OCI-LY7 (cell line): ENCODE measurements at regions not wholly inside any gene's neighbourhood (a gene's known extent, or its start where the extent isn't known, plus 50 kb on each side); places are given as distances from the start of the nearest gene placed in this dataset.

Experiments used
- BruUV-seq: library from RNA; stranded (reverse); fragments of 400-500 nt; replicated peaks from 2 replicates; lab custom pipeline; 2021; lab: Mats Ljungman, UMichigan
- CTCF ChIA-PET: fragments of 300-600 bp; sonication (Branson Sonifier 250); formaldehyde crosslinking; loops from one replicate; lab custom pipeline; 2022; ENCODE audit warnings: antibody characterized with exemption; ENCODE audit not compliant: unreplicated experiment; lab: Charles Lee
- POLR2A ChIA-PET: fragments of 300-600 bp; sonication (Branson Sonifier 250); formaldehyde crosslinking; loops from one replicate; lab custom pipeline; 2022; ENCODE audit warnings: antibody characterized with exemption; lab: Charles Lee
- DNase-seq: peaks from one replicate; pipeline ENCODE4 v3.0.0-alpha.2; 2015; ENCODE audit warnings: low spot score
- H2AFZ ChIP-seq: fragments of 200-600 bp; sonication (generic), shearing (Covaris generic); 2 replicates; pipeline ENCODE4 v1.6.1; 2014; ENCODE audit warnings: mild to moderate bottlenecking, antibody characterized with exemption, low read length, moderate library complexity
- H3K27ac ChIP-seq: fragments of 200-600 bp; sonication (generic); 2 replicates; pipeline ENCODE4 v1.5.1; 2014; ENCODE audit warnings: mixed run types, low read depth, mild to moderate bottlenecking, moderate library complexity, low read length, inconsistent platforms; ENCODE audit not compliant: poor library complexity, severe bottlenecking
- H3K36me3 ChIP-seq: fragments of 200-600 bp; sonication (generic); 2 replicates; pipeline ENCODE4 v1.6.1; 2014; ENCODE audit warnings: mild to moderate bottlenecking, antibody characterized with exemption, low read length, moderate library complexity, mixed read lengths; ENCODE audit not compliant: insufficient read depth
- H3K4me1 ChIP-seq: fragments of 200-600 bp; sonication (generic); 2 replicates; pipeline ENCODE4 v1.5.1; 2014; ENCODE audit warnings: mild to moderate bottlenecking, low read length; ENCODE audit not compliant: insufficient read depth, poor library complexity, severe bottlenecking
- H3K4me2 ChIP-seq: fragments of 200-600 bp; sonication (generic); 2 replicates; pipeline ENCODE4 v1.6.1; 2014; ENCODE audit warnings: mild to moderate bottlenecking, low read length
- H3K4me3 ChIP-seq: fragments of 200-600 bp; sonication (generic); 2 replicates; pipeline ENCODE4 v1.5.1; 2014; ENCODE audit warnings: mild to moderate bottlenecking, low read depth, low read length; ENCODE audit not compliant: poor library complexity, severe bottlenecking
- H3K79me2 ChIP-seq: fragments of 200-600 bp; sonication (generic); 2 replicates; pipeline ENCODE4 v1.6.1; 2016; ENCODE audit warnings: low read depth, mild to moderate bottlenecking, low read length, moderate library complexity, mixed read lengths; ENCODE audit not compliant: insufficient read depth
- H3K9me2 ChIP-seq: fragments of 200-600 bp; sonication (generic); 2 replicates; pipeline ENCODE4 v1.6.1; 2016; ENCODE audit warnings: mild to moderate bottlenecking, low read length, mixed read lengths; ENCODE audit not compliant: insufficient read depth
- H3K9me3 ChIP-seq: fragments of 200-600 bp; sonication (generic); 2 replicates; pipeline ENCODE4 v1.6.1; 2014; ENCODE audit warnings: mild to moderate bottlenecking, mixed run types, low read length, mixed read lengths
- H4K20me1 ChIP-seq: fragments of 200-600 bp; sonication (generic); 2 replicates; pipeline ENCODE4 v1.6.1; 2014; ENCODE audit warnings: mild to moderate bottlenecking, antibody characterized with exemption, low read length, moderate library complexity, mixed read lengths; ENCODE audit not compliant: insufficient read depth
- EZH2phosphoT487 ChIP-seq: fragments of 200-600 bp; sonication (generic); IDR thresholded peaks from 2 replicates; pipeline ENCODE4 v1.6.1; 2018; ENCODE audit warnings: low read depth, borderline replicate concordance, mild to moderate bottlenecking, mixed run types, antibody characterized with exemption, low read length, moderate library complexity, mixed read lengths
- intact Hi-C: fragments of 100-400 bp; cut with micrococcal nuclease; formaldehyde crosslinking; loops from one replicate; pipeline ENCODE4 v1.10.0; 2022; ENCODE audit not compliant: unreplicated experiment
- TF ChIP-seq, protein P1 (sequence below): fragments of 200-600 bp; sonication (generic); conservative IDR thresholded peaks from 2 replicates; pipeline ENCODE4 v1.5.1; 2014; ENCODE audit warnings: mild to moderate bottlenecking, antibody characterized with exemption, low read length, moderate library complexity, mixed read lengths

DNA sequence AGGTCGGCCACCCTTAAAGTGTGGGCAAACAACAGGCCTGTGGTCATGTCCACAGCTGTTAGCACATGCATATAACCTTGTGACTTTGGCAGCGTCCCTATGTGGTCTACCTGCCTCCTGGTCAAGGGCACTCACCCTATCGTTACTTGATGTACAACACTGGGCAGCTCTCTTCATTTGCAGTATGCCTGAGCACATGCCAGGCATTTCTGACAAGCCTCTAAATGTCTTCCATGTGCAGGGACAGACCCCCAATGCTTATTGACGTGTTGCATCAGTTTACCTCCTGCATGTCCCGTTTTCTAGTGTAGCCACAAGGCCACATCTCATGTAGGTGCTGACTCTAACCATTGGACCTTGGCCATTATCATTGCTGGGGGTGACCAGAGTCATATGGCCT is 731.7 kb upstream of the MIR17HG start:
- intact Hi-C loops, result no loop called here
- POLR2A ChIA-PET, result interaction anchor here (0.6 kb wide), 1 partner anchor 1597 kb away, joined by 4 read pairs; no protein-coding TSS in a partner anchor
- TF ChIP-seq, protein P1, sequence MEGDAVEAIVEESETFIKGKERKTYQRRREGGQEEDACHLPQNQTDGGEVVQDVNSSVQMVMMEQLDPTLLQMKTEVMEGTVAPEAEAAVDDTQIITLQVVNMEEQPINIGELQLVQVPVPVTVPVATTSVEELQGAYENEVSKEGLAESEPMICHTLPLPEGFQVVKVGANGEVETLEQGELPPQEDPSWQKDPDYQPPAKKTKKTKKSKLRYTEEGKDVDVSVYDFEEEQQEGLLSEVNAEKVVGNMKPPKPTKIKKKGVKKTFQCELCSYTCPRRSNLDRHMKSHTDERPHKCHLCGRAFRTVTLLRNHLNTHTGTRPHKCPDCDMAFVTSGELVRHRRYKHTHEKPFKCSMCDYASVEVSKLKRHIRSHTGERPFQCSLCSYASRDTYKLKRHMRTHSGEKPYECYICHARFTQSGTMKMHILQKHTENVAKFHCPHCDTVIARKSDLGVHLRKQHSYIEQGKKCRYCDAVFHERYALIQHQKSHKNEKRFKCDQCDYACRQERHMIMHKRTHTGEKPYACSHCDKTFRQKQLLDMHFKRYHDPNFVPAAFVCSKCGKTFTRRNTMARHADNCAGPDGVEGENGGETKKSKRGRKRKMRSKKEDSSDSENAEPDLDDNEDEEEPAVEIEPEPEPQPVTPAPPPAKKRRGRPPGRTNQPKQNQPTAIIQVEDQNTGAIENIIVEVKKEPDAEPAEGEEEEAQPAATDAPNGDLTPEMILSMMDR, result no peak
- TF ChIP-seq EZH2phosphoT487, result no peak
- DNase-seq, result no peak
- CTCF ChIA-PET, result no interaction called here
- H3K79me2 ChIP-seq, result no peaks in the 10 kb centered on the region
- no peak overlapping the region for H3K4me2 ChIP-seq
- peaks cover 25% of the 10 kb centered on the region for H3K9me3 ChIP-seq
- H4K20me1 ChIP-seq, result no peaks in the 10 kb centered on the region
- H3K9me2 ChIP-seq, result no peaks in the 10 kb centered on the region
- H3K27ac ChIP-seq, result no peak overlapping the region
- H3K4me3 ChIP-seq, result no peak overlapping the region
- H3K4me1 ChIP-seq, result no peaks in the 10 kb centered on the region
- H2AFZ ChIP-seq, result no peak overlapping the region
- no peaks in the 10 kb centered on the region for H3K36me3 ChIP-seq
- no TSS peak for BruUV-seq

DNA sequence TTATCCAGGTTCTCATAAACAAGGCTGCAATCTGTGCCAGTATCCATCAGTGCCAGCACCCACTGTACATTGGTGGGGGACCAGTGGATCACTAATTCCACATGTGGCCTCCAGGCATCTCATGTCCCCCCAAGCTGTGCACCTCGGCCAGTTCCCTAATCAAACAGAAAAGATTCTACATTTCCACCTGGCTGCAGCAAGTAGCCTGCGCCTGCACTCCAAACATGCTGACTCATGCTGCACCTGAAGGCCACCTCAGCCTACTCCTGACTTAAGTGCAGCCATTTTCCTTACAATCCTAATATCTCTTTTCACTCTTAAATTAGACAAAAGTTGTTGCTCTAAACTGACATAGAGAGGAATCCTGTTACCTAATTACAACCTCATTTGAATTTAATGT is 729.4 kb upstream of the MIR17HG start:
- TF ChIP-seq, protein P1, result no peak
- TF ChIP-seq EZH2phosphoT487, result no peak
- Histone ChIP-seq H3K4me2 (no peak overlapping the region), H3K27ac (no peak overlapping the region), H3K4me3 (no peak overlapping the region), H2AFZ (no peak overlapping the region), H4K20me1 (no peaks in the 10 kb centered on the region), H3K9me2 (no peaks in the 10 kb centered on the region), H3K79me2 (no peaks in the 10 kb centered on the region), H3K9me3 (peaks cover 25% of the 10 kb centered on the region), H3K4me1 (no peaks in the 10 kb centered on the region), H3K36me3 (no peaks in the 10 kb centered on the region)
- CTCF ChIA-PET, result no interaction called here
- intact Hi-C loops, result no loop called here
- DNase-seq, result peak; percentile 66
- POLR2A ChIA-PET, result no interaction called here
- no TSS peak for BruUV-seq

DNA sequence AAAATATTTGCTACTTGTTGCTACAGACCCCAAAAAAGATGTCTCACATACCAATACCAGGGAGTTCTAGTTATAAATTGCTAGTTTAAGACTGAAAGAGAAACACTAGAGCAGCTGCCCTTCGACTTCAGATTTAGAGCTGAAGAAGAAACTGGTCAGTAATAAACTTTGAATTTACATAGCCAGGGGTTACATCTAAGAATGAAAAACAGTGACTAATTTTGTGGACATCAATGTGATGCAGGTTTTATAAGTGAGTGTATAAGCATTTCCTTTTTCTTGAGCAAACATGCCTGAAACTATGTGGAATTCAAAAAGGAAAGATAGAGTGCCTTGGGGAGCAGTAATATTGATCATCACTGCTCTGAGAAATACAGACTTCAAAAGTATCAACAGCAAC is 724.9 kb upstream of the MIR17HG start:
- H3K4me1 ChIP-seq, result no peaks in the 10 kb centered on the region
- H3K27ac ChIP-seq, result no peak overlapping the region
- no peak overlapping the region for H3K4me3 ChIP-seq
- H3K9me2 ChIP-seq, result no peaks in the 10 kb centered on the region
- no peaks in the 10 kb centered on the region for H3K36me3 ChIP-seq
- H3K4me2 ChIP-seq, result no peak overlapping the region
- no peaks in the 10 kb centered on the region for H3K79me2 ChIP-seq
- intact Hi-C loops, result no loop called here
- POLR2A ChIA-PET, result interaction anchor here (1.1 kb wide), 1 partner anchor 63 kb away, joined by 3 read pairs; no protein-coding TSS in a partner anchor
- CTCF ChIA-PET, result no interaction called here
- no peak for DNase-seq
- H4K20me1 ChIP-seq, result no peaks in the 10 kb centered on the region
- H2AFZ ChIP-seq, result no peak overlapping the region
- TF ChIP-seq, protein P1, result no peak
- TF ChIP-seq EZH2phosphoT487, result no peak
- peaks cover 21% of the 10 kb centered on the region for H3K9me3 ChIP-seq
- no TSS peak for BruUV-seq
